ENCODE measurements at regions not wholly inside any gene's neighbourhood (a gene's known extent, or its start where the extent isn't known, plus 50 kb on each side); places are given as distances from the start of the nearest gene placed in this dataset.
"Not testable (repeated sequence)": the region's sequence is repeated elsewhere in the genome, so short reads cannot be mapped to it uniquely, and the experiment has no call there.

- intact Hi-C loops (cut with DNase I; ENCODE audit: low total_unique reads): no loop called here
- peaks cover 0 to 5% (median under 1%) of the 10 kb centered on the region in 4 donors for H3K4me1 ChIP-seq
- TF ChIP-seq CTCF (IDR thresholded peaks at IDR 0.05): no peak
- no peaks in the 10 kb centered on the region for H3K27me3 ChIP-seq
- no peak for DNase-seq
- H3K36me3 ChIP-seq: no peaks in the 10 kb centered on the region
- H3K9me3 ChIP-seq: no peaks in the 10 kb centered on the region
- H3K27ac ChIP-seq: no peak overlapping the region
- no peak overlapping the region for H3K4me3 ChIP-seq
Measured at GRCh38 chr6:135680964-135681913, 170.3 kb upstream of the PDE7B start.

- intact Hi-C loops (cut with DNase I; ENCODE audit: low total_unique reads): no loop called here
- Histone ChIP-seq H3K27me3 (no peaks in the 10 kb centered on the region), H3K4me1 (peaks cover 0 to 17% (median 7%) of the 10 kb centered on the region in 4 donors), H3K4me3 (no peak overlapping the region), H3K9me3 (no peaks in the 10 kb centered on the region), H3K27ac (peak overlapping the region in 1 of 2 donors; percentile 16), H3K36me3 (no peaks in the 10 kb centered on the region)
- no peak for TF ChIP-seq CTCF (IDR thresholded peaks at IDR 0.05)
- DNase-seq: no peak
Measured at GRCh38 chr6:135686784-135687301, 164.7 kb upstream of the PDE7B start.

GRCh38 chr6:135688476-135688875 lies 163.0 kb upstream of the PDE7B start:
- H3K4me1 ChIP-seq: peaks cover 0 to 17% (median 7%) of the 10 kb centered on the region in 4 donors
- H3K4me3 ChIP-seq; H3K27me3 ChIP-seq; DNase-seq; H3K27ac ChIP-seq; H3K36me3 ChIP-seq; intact Hi-C loops (cut with DNase I; ENCODE audit: low total_unique reads); H3K9me3 ChIP-seq: not testable (repeated sequence)

GRCh38 chr6:135692426-135692825 lies 159.1 kb upstream of the PDE7B start:
- no peaks in the 10 kb centered on the region for H3K9me3 ChIP-seq
- intact Hi-C loops (cut with DNase I; ENCODE audit: low total_unique reads): no loop called here
- H3K4me3 ChIP-seq: no peak overlapping the region
- no peak for TF ChIP-seq CTCF (IDR thresholded peaks at IDR 0.05)
- no peak for DNase-seq
- no peaks in the 10 kb centered on the region for H3K27me3 ChIP-seq
- H3K27ac ChIP-seq: no peak overlapping the region
- no peaks in the 10 kb centered on the region for H3K36me3 ChIP-seq
- H3K4me1 ChIP-seq: peaks cover 0 to under 1% (median under 1%) of the 10 kb centered on the region in 4 donors

- no peaks in the 10 kb centered on the region for H3K4me1 ChIP-seq
- no peak overlapping the region for H3K4me3 ChIP-seq
- intact Hi-C loops (cut with DNase I; ENCODE audit: low total_unique reads): no loop called here
- H3K9me3 ChIP-seq: no peaks in the 10 kb centered on the region
- no peaks in the 10 kb centered on the region for H3K36me3 ChIP-seq
- no peak for TF ChIP-seq CTCF (IDR thresholded peaks at IDR 0.05)
- no peak for DNase-seq
- no peaks in the 10 kb centered on the region for H3K27me3 ChIP-seq
- H3K27ac ChIP-seq: no peak overlapping the region
Measured at GRCh38 chr6:135693811-135694370, 157.6 kb upstream of the PDE7B start.

- H3K4me1 ChIP-seq: no peaks in the 10 kb centered on the region
- H3K9me3 ChIP-seq: no peaks in the 10 kb centered on the region
- no peak for TF ChIP-seq CTCF (IDR thresholded peaks at IDR 0.05)
- no peak for DNase-seq
- H3K27me3 ChIP-seq: no peaks in the 10 kb centered on the region
- H3K27ac ChIP-seq: no peak overlapping the region
- no peak overlapping the region for H3K4me3 ChIP-seq
- no peaks in the 10 kb centered on the region for H3K36me3 ChIP-seq
- intact Hi-C loops (cut with DNase I; ENCODE audit: low total_unique reads): no loop called here
Measured at GRCh38 chr6:135699705-135700104, 151.8 kb upstream of the PDE7B start.

All from tibial artery (tissue), 4 donors.